ENCODE measurements at regions not wholly inside any gene's neighbourhood (a gene's known extent, or its start where the extent isn't known, plus 50 kb on each side); places are given as distances from the start of the nearest gene placed in this dataset.

DNA sequence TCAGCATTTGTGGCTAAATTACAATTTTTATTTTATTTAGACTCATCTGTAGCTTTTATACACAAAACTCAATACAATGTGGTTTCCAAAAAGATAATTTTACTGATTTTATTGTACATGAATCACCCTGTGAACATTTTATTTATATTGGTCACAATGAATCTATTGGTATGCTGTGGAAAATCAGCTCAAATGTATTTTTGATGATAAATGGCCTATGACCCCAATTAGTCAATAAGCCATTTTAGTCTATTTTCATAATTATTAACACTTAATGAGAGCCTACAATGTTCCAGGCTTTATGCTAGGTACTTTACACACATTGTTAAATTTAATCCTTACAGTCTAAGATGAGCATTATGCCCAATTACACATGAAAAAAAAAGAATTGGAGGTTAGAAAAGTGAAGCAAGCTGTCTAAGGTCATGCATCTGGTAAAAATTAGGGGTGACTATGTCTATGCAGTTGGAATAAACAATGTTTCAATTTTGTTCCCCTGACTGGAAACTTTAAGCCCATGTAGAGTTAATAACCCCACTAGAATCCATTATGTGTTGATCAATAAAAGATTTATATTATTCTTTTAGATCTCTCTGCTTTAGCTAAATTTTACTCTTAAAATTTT, 344.7 kb downstream of the PABPC4L start:
- TF ChIP-seq, protein P1, sequence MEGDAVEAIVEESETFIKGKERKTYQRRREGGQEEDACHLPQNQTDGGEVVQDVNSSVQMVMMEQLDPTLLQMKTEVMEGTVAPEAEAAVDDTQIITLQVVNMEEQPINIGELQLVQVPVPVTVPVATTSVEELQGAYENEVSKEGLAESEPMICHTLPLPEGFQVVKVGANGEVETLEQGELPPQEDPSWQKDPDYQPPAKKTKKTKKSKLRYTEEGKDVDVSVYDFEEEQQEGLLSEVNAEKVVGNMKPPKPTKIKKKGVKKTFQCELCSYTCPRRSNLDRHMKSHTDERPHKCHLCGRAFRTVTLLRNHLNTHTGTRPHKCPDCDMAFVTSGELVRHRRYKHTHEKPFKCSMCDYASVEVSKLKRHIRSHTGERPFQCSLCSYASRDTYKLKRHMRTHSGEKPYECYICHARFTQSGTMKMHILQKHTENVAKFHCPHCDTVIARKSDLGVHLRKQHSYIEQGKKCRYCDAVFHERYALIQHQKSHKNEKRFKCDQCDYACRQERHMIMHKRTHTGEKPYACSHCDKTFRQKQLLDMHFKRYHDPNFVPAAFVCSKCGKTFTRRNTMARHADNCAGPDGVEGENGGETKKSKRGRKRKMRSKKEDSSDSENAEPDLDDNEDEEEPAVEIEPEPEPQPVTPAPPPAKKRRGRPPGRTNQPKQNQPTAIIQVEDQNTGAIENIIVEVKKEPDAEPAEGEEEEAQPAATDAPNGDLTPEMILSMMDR (tag by site-specific recombination; IDR thresholded peaks at IDR 0.05) = no peak
- no peak for TF ChIP-seq SETDB1 (IDR thresholded peaks at IDR 0.05; ENCODE audit: insufficient read length, low read length)
- TF ChIP-seq, protein P2, sequence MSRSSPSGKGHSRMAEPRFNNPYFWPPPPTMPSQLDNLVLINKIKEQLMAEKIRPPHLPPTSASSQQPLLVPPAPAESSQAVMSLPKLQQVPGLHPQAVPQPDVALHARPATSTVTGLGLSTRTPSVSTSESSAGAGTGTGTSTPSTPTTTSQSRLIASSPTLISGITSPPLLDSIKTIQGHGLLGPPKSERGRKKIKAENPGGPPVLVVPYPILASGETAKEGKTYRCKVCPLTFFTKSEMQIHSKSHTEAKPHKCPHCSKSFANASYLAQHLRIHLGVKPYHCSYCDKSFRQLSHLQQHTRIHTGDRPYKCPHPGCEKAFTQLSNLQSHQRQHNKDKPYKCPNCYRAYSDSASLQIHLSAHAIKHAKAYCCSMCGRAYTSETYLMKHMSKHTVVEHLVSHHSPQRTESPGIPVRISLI (tag by site-specific recombination; IDR thresholded peaks at IDR 0.05) = no peak
- TF ChIP-seq, protein P3, sequence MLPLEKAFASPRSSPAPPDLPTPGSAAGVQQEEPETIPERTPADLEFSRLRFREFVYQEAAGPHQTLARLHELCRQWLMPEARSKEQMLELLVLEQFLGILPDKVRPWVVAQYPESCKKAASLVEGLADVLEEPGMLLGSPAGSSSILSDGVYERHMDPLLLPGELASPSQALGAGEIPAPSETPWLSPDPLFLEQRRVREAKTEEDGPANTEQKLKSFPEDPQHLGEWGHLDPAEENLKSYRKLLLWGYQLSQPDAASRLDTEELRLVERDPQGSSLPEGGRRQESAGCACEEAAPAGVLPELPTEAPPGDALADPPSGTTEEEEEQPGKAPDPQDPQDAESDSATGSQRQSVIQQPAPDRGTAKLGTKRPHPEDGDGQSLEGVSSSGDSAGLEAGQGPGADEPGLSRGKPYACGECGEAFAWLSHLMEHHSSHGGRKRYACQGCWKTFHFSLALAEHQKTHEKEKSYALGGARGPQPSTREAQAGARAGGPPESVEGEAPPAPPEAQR (tag by site-specific recombination; IDR thresholded peaks at IDR 0.05) = no peak
- TF ChIP-seq ZNF664 (tag by site-specific recombination; IDR thresholded peaks at IDR 0.05) = no peak
